ENCODE measurements at regions not wholly inside any gene's neighbourhood (a gene's known extent, or its start where the extent isn't known, plus 50 kb on each side); places are given as distances from the start of the nearest gene placed in this dataset.

DNA sequence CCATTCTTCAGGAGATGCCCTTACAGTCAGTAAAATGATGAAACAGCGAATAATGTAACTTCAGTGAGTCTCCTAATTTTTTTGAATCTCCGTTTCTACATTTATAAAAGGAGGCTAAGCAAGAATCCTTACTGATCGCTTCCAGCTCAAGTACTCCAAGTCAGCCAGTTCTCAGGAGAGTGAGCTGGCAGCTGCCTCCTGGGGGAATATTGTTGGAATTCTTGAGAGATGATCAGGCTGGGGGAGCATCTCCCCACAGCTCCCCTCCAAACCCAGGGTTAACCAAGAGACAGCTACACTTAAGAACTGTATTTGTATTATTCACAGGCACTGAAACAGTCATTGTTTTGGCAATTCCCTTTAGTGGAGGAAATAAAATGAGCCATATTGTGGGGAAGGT, 89.1 kb upstream of the PCSK2 start:
- TF ChIP-seq, protein P1, sequence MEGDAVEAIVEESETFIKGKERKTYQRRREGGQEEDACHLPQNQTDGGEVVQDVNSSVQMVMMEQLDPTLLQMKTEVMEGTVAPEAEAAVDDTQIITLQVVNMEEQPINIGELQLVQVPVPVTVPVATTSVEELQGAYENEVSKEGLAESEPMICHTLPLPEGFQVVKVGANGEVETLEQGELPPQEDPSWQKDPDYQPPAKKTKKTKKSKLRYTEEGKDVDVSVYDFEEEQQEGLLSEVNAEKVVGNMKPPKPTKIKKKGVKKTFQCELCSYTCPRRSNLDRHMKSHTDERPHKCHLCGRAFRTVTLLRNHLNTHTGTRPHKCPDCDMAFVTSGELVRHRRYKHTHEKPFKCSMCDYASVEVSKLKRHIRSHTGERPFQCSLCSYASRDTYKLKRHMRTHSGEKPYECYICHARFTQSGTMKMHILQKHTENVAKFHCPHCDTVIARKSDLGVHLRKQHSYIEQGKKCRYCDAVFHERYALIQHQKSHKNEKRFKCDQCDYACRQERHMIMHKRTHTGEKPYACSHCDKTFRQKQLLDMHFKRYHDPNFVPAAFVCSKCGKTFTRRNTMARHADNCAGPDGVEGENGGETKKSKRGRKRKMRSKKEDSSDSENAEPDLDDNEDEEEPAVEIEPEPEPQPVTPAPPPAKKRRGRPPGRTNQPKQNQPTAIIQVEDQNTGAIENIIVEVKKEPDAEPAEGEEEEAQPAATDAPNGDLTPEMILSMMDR (IDR thresholded peaks at IDR 0.05; ENCODE audit: borderline replicate concordance, extremely low read depth, low read length, poor library complexity, severe bottlenecking), result no peak
- no peak for TF ChIP-seq EZH2 (IDR thresholded peaks at IDR 0.05; ENCODE audit: borderline replicate concordance, low read depth, low read length, severe bottlenecking)
- Histone ChIP-seq H3K4me2 (ENCODE audit: insufficient read depth, low read length) (no peak overlapping the region), H3K36me3 (ENCODE audit: insufficient read depth, low read length) (no peaks in the 10 kb centered on the region), H2AFZ (ENCODE audit: low read depth, low read length) (no peak overlapping the region), H3K4me3 (ENCODE audit: low read depth in 1 of 2, low read length in 2 of 2) (no peak overlapping the region), H4K20me1 (ENCODE audit: insufficient read depth, low read length) (no peaks in the 10 kb centered on the region), H3K27me3 (ENCODE audit: insufficient read depth, low read length, poor library complexity) (no peaks in the 10 kb centered on the region), H3K79me2 (ENCODE audit: insufficient read depth, low read length) (no peaks in the 10 kb centered on the region), H3K9ac (ENCODE audit: low read depth, low read length) (no peak overlapping the region), H3K4me1 (ENCODE audit: insufficient read depth, low read length) (no peaks in the 10 kb centered on the region), H3K9me3 (ENCODE audit: insufficient read depth, low read length, severe bottlenecking) (no peaks in the 10 kb centered on the region), H3K27ac (ENCODE audit: low read length) (no peak overlapping the region)
- DNase-seq (no peak), ATAC-seq (ENCODE audit: insufficient read depth, low read depth) (no peak)

DNA sequence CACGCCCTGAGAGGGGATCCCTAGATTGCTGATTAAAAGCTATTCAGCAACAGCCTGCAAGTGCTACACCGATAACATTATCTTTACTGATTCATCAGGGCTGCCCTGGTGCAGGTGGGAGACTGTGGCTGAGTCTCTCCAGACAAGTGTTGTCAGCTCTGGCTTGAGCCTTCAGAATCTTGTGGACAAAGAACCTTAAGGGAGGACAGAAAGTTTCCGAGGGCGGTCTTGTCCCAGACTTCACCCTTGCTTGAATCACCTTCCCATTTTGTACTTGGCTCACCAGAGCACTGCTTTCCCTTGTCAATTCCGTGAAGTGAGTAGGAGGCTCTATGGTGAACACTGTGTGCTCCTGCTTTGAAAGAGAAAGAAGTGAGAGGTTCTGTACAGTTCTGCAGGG, 88.6 kb upstream of the PCSK2 start:
- Histone ChIP-seq H3K4me3 (ENCODE audit: low read depth in 1 of 2, low read length in 2 of 2) (no peak overlapping the region), H3K36me3 (ENCODE audit: insufficient read depth, low read length) (no peaks in the 10 kb centered on the region), H3K9ac (ENCODE audit: low read depth, low read length) (no peak overlapping the region), H3K4me1 (ENCODE audit: insufficient read depth, low read length) (no peaks in the 10 kb centered on the region), H3K27ac (ENCODE audit: low read length) (no peak overlapping the region), H3K27me3 (ENCODE audit: insufficient read depth, low read length, poor library complexity) (no peaks in the 10 kb centered on the region), H3K4me2 (ENCODE audit: insufficient read depth, low read length) (no peak overlapping the region), H3K79me2 (ENCODE audit: insufficient read depth, low read length) (no peaks in the 10 kb centered on the region), H3K9me3 (ENCODE audit: insufficient read depth, low read length, severe bottlenecking) (no peaks in the 10 kb centered on the region), H4K20me1 (ENCODE audit: insufficient read depth, low read length) (no peaks in the 10 kb centered on the region), H2AFZ (ENCODE audit: low read depth, low read length) (no peak overlapping the region)
- ATAC-seq (ENCODE audit: insufficient read depth, low read depth) (no peak), DNase-seq (no peak)
- no peak for TF ChIP-seq EZH2 (IDR thresholded peaks at IDR 0.05; ENCODE audit: borderline replicate concordance, low read depth, low read length, severe bottlenecking)
- TF ChIP-seq, protein P1 (IDR thresholded peaks at IDR 0.05; ENCODE audit: borderline replicate concordance, extremely low read depth, low read length, poor library complexity, severe bottlenecking), result no peak

DNA sequence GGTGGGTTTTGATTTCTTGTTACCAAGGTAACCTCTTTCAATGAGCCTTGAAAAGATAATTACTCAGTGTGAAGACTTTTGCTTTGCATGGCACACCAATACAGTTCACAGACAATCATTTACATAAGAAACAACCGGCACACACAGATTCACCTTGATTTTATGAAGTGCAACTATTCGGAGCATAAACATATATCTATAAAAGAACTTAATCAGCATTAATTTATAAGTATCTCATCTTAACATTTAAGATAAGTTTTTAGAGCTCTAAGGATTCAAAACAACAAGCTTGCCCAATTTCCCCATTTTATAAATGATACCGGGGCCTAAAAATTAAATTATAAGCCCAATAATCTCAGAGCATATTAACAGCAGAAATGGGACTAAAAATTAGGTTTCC, 85.9 kb upstream of the PCSK2 start:
- TF ChIP-seq, protein P1 (IDR thresholded peaks at IDR 0.05; ENCODE audit: borderline replicate concordance, extremely low read depth, low read length, poor library complexity, severe bottlenecking), result no peak
- TF ChIP-seq EZH2 (IDR thresholded peaks at IDR 0.05; ENCODE audit: borderline replicate concordance, low read depth, low read length, severe bottlenecking), result no peak
- no peak overlapping the region for H2AFZ ChIP-seq (ENCODE audit: low read depth, low read length)
- no peaks in the 10 kb centered on the region for H3K4me1 ChIP-seq (ENCODE audit: insufficient read depth, low read length)
- no peaks in the 10 kb centered on the region for H3K79me2 ChIP-seq (ENCODE audit: insufficient read depth, low read length)
- H3K27ac ChIP-seq (ENCODE audit: low read length), result no peak overlapping the region
- no peak overlapping the region for H3K4me2 ChIP-seq (ENCODE audit: insufficient read depth, low read length)
- H3K9ac ChIP-seq (ENCODE audit: low read depth, low read length), result no peak overlapping the region
- H3K27me3 ChIP-seq (ENCODE audit: insufficient read depth, low read length, poor library complexity), result no peaks in the 10 kb centered on the region
- no peak for DNase-seq
- no peak for ATAC-seq (ENCODE audit: insufficient read depth, low read depth)
- no peak overlapping the region for H3K4me3 ChIP-seq (ENCODE audit: low read depth in 1 of 2, low read length in 2 of 2)
- H3K36me3 ChIP-seq (ENCODE audit: insufficient read depth, low read length), result no peaks in the 10 kb centered on the region
- no peaks in the 10 kb centered on the region for H3K9me3 ChIP-seq (ENCODE audit: insufficient read depth, low read length, severe bottlenecking)
- H4K20me1 ChIP-seq (ENCODE audit: insufficient read depth, low read length), result no peaks in the 10 kb centered on the region

DNA sequence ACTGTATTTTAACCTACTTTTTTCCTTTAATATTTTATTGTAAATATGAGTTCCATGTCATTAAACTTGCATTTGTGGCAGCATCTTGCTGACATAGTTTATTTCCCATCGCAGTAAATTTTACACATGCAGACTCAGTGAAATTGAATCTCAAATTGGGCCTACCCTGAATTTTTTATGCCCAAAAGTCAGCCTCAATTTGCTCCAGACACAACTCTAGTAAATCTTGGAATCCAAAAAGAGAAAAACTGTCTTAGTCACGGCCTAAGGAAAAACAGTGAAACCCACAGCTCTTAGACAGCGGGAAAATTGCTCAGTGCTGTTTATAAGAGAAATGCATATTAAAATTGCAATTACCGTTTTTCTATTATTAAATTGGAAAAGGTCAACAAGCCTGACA, 85.3 kb upstream of the PCSK2 start:
- DNase-seq (no peak), ATAC-seq (ENCODE audit: insufficient read depth, low read depth) (no peak)
- Histone ChIP-seq H3K4me3 (ENCODE audit: low read depth in 1 of 2, low read length in 2 of 2) (no peak overlapping the region), H3K9ac (ENCODE audit: low read depth, low read length) (no peak overlapping the region), H3K79me2 (ENCODE audit: insufficient read depth, low read length) (no peaks in the 10 kb centered on the region), H3K9me3 (ENCODE audit: insufficient read depth, low read length, severe bottlenecking) (no peaks in the 10 kb centered on the region), H3K27me3 (ENCODE audit: insufficient read depth, low read length, poor library complexity) (no peaks in the 10 kb centered on the region), H3K4me1 (ENCODE audit: insufficient read depth, low read length) (no peaks in the 10 kb centered on the region), H3K4me2 (ENCODE audit: insufficient read depth, low read length) (no peak overlapping the region), H4K20me1 (ENCODE audit: insufficient read depth, low read length) (no peaks in the 10 kb centered on the region), H3K36me3 (ENCODE audit: insufficient read depth, low read length) (no peaks in the 10 kb centered on the region), H2AFZ (ENCODE audit: low read depth, low read length) (no peak overlapping the region), H3K27ac (ENCODE audit: low read length) (no peak overlapping the region)
- TF ChIP-seq, protein P1 (IDR thresholded peaks at IDR 0.05; ENCODE audit: borderline replicate concordance, extremely low read depth, low read length, poor library complexity, severe bottlenecking), result no peak
- TF ChIP-seq EZH2 (IDR thresholded peaks at IDR 0.05; ENCODE audit: borderline replicate concordance, low read depth, low read length, severe bottlenecking), result no peak

All from DND-41 (cell line).